H9 (cell line): ENCODE measurements at regions not wholly inside any gene's neighbourhood (a gene's known extent, or its start where the extent isn't known, plus 50 kb on each side); places are given as distances from the start of the nearest gene placed in this dataset.

Experiments used
- DNase-seq: peaks from one replicate; pipeline ENCODE4 v3.0.0-alpha.2; 2017
- H2AFZ ChIP-seq: one replicate; pipeline ENCODE4 v1.6.1; 2013; ENCODE audit warnings: mild to moderate bottlenecking, low read length, control low read depth, moderate library complexity
- H2AK5ac ChIP-seq: 2 replicates; pipeline ENCODE4 v1.6.1; 2013; ENCODE audit warnings: low read length, control low read depth, mixed read lengths; ENCODE audit not compliant: insufficient read length
- H2BK120ac ChIP-seq: one replicate; pipeline ENCODE4 v1.6.1; 2013; ENCODE audit warnings: low read depth, mild to moderate bottlenecking, low read length, control low read depth, inconsistent platforms; ENCODE audit not compliant: poor library complexity, severe bottlenecking
- H2BK12ac ChIP-seq: 2 replicates; pipeline ENCODE4 v1.6.1; 2013; ENCODE audit warnings: low read length, control low read depth, mixed read lengths, low read depth; ENCODE audit not compliant: insufficient read length
- H2BK15ac ChIP-seq: 2 replicates; pipeline ENCODE4 v1.6.1; 2013; ENCODE audit warnings: low read depth, low read length, control low read depth
- H2BK20ac ChIP-seq: one replicate; pipeline ENCODE4 v1.6.1; 2013; ENCODE audit warnings: low read depth, mild to moderate bottlenecking, low read length, control low read depth, inconsistent platforms; ENCODE audit not compliant: poor library complexity, severe bottlenecking
- H2BK5ac ChIP-seq: 2 replicates; pipeline ENCODE4 v1.6.1; 2013; ENCODE audit warnings: low read length, control low read depth, mixed read lengths; ENCODE audit not compliant: insufficient read length
- H3K14ac ChIP-seq: 2 replicates; pipeline ENCODE4 v1.6.1; 2013; ENCODE audit warnings: low read length, control low read depth; ENCODE audit not compliant: insufficient read depth
- H3K18ac ChIP-seq: 2 replicates; pipeline ENCODE4 v1.6.1; 2013; ENCODE audit warnings: low read depth, mild to moderate bottlenecking, mixed read lengths, low read length, control low read depth; ENCODE audit not compliant: insufficient read length
- H3K23ac ChIP-seq: 2 replicates; pipeline ENCODE4 v1.6.1; 2013; ENCODE audit warnings: low read length, control low read depth, mixed read lengths, low read depth; ENCODE audit not compliant: insufficient read length
- H3K23me2 ChIP-seq: 2 replicates; pipeline ENCODE4 v1.6.1; 2013; ENCODE audit warnings: low read depth, mild to moderate bottlenecking, mixed read lengths, low read length, control low read depth; ENCODE audit not compliant: insufficient read length, poor library complexity, severe bottlenecking
- H3K27ac ChIP-seq: 2 replicates; pipeline ENCODE4 v1.5.1; 2013; ENCODE audit warnings: low read length, control low read depth, mixed read lengths, low read depth; ENCODE audit not compliant: insufficient read length
- H3K27me3 ChIP-seq: 2 replicates; pipeline ENCODE4 v1.6.1; 2013; ENCODE audit warnings: low read length, control low read depth, inconsistent platforms; ENCODE audit not compliant: insufficient read depth
- H3K4ac ChIP-seq: 2 replicates; pipeline ENCODE4 v1.6.1; 2013; ENCODE audit warnings: low read depth, mild to moderate bottlenecking, control low read depth, inconsistent platforms, low read length, moderate library complexity
- H3K4me1 ChIP-seq: 2 replicates; pipeline ENCODE4 v1.6.1; 2013; ENCODE audit warnings: low read length, control low read depth, inconsistent platforms; ENCODE audit not compliant: insufficient read depth
- H3K4me2 ChIP-seq: 2 replicates; pipeline ENCODE4 v1.6.1; 2013; ENCODE audit warnings: low read length, control low read depth, mixed read lengths; ENCODE audit not compliant: insufficient read length, insufficient read depth
- H3K56ac ChIP-seq: 2 replicates; pipeline ENCODE4 v1.6.1; 2013; ENCODE audit warnings: low read depth, mild to moderate bottlenecking, mixed read lengths, low read length, control low read depth; ENCODE audit not compliant: insufficient read length
- H3K79me1 ChIP-seq: 2 replicates; pipeline ENCODE4 v1.6.1; 2013; ENCODE audit warnings: low read depth, mild to moderate bottlenecking, moderate library complexity, low read length, control low read depth, inconsistent platforms; ENCODE audit not compliant: insufficient read depth, poor library complexity, severe bottlenecking
- H3K79me2 ChIP-seq: 2 replicates; pipeline ENCODE4 v1.6.1; 2013; ENCODE audit warnings: low read length, control low read depth, inconsistent platforms; ENCODE audit not compliant: insufficient read depth
- H3K9ac ChIP-seq: 2 replicates; pipeline ENCODE4 v1.6.1; 2013; ENCODE audit warnings: low read length, control low read depth, mixed read lengths; ENCODE audit not compliant: insufficient read length; ENCODE audit errors: extremely low read depth
- H3K9me3 ChIP-seq: one replicate; pipeline ENCODE4 v1.6.1; 2013; ENCODE audit warnings: low read depth, low read length, inconsistent platforms; ENCODE audit not compliant: control insufficient read depth
- H3T11ph ChIP-seq: one replicate; pipeline ENCODE4 v1.6.1; 2013; ENCODE audit warnings: mild to moderate bottlenecking, low read length, control low read depth, inconsistent platforms
- H4K20me1 ChIP-seq: one replicate; pipeline ENCODE4 v1.6.1; 2013; ENCODE audit not compliant: control insufficient read depth, insufficient read length, insufficient read depth
- H4K5ac ChIP-seq: 2 replicates; pipeline ENCODE4 v1.6.1; 2013; ENCODE audit warnings: low read depth, mild to moderate bottlenecking, mixed read lengths, low read length, control low read depth; ENCODE audit not compliant: insufficient read length
- H4K8ac ChIP-seq: replicated peaks from 2 replicates; pipeline ENCODE4 v1.6.1; 2013; ENCODE audit warnings: low read length, control low read depth, mixed read lengths, low read depth; ENCODE audit not compliant: insufficient read length
- H4K91ac ChIP-seq: 2 replicates; pipeline ENCODE4 v1.6.1; 2013; ENCODE audit warnings: low read depth, mild to moderate bottlenecking, moderate library complexity, mixed read lengths, low read length, control low read depth; ENCODE audit not compliant: insufficient read length
- H3K27ac Mint-ChIP-seq, 3 experiments: 2 replicates in 2 of 3; 3 replicates in 1 of 3; pipeline ENCODE4 v1.8.0; 2020 to 2021; ENCODE audit warnings: mixed read lengths in 3 of 3, mild to moderate bottlenecking in 1 of 3, moderate library complexity in 1 of 3
- H3K27me3 Mint-ChIP-seq: 2 replicates; pipeline ENCODE4 v1.8.0; 2021; ENCODE audit warnings: low read depth, mild to moderate bottlenecking, moderate library complexity, mixed read lengths
- H3K36me3 Mint-ChIP-seq, 3 experiments: 2 replicates in 2 of 3; 3 replicates in 1 of 3; pipeline ENCODE4 v1.8.0; 2020 to 2021; ENCODE audit warnings: low read depth in 3 of 3, mixed read lengths in 3 of 3; ENCODE audit not compliant: insufficient read depth in 1 of 3
- H3K4me1 Mint-ChIP-seq, 2 experiments: 2 replicates each; pipeline ENCODE4 v1.8.0; 2020; ENCODE audit warnings: mixed read lengths in 2 of 2
- H3K4me3 Mint-ChIP-seq, 2 experiments: 2 replicates in 1 of 2; 3 replicates in 1 of 2; pipeline ENCODE4 v1.8.0; 2020 to 2021; ENCODE audit warnings: mild to moderate bottlenecking in 2 of 2, mixed read lengths in 2 of 2, moderate library complexity in 1 of 2
- H3K9me3 Mint-ChIP-seq, 2 experiments: 2 replicates in 1 of 2; 3 replicates in 1 of 2; pipeline ENCODE4 v1.8.0; 2020; ENCODE audit warnings: mild to moderate bottlenecking in 2 of 2, mixed read lengths in 2 of 2, moderate library complexity in 1 of 2
- TF ChIP-seq, protein P1 (sequence below): fragments of 200-600 bp; sonication (generic); conservative IDR thresholded peaks from 3 replicates; pipeline ENCODE4 v1.8.0; 2021; ENCODE audit warnings: antibody characterized with exemption, mild to moderate bottlenecking

DNA sequence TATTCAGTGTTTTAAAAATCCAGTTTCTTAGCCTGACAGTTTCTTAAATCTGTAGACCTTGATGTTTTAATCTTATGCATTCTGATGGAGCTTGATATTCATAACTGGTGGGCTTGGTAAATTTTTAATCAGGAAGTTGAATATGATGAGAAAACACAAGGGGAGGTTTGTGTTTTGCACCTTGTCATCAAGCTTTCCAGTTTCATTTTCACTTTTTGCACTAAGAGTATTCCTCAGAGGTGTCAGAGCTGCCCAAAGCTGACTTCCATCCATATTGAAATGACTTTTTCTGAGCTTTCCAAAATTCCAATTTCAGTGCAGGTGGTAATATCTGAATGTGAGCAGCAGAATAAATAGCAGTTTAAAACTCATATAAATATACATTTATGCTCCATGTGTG is 555.0 kb upstream of the RBFOX1 start:
- DNase-seq: no peak
- no peak overlapping the region for H3K27ac Mint-ChIP-seq
- no peak overlapping the region for H2BK5ac ChIP-seq
- no peaks in the 10 kb centered on the region for H3K27me3 ChIP-seq
- no peak overlapping the region for H2AK5ac ChIP-seq
- H3K14ac ChIP-seq: no peak overlapping the region
- no peak overlapping the region for H4K8ac ChIP-seq
- H3K4me1 Mint-ChIP-seq: no peaks in the 10 kb centered on the region
- H2BK120ac ChIP-seq: no peak overlapping the region
- H3K4ac ChIP-seq: no peak overlapping the region
- H3K79me2 ChIP-seq: no peaks in the 10 kb centered on the region
- no peak overlapping the region for H3K4me3 Mint-ChIP-seq
- H3T11ph ChIP-seq: no peak overlapping the region
- H2BK12ac ChIP-seq: no peak overlapping the region
- H4K91ac ChIP-seq: no peak overlapping the region
- no peak overlapping the region for H3K27ac ChIP-seq
- H3K9me3 ChIP-seq: no peaks in the 10 kb centered on the region
- no peaks in the 10 kb centered on the region for H3K79me1 ChIP-seq
- peaks cover 8% of the 10 kb centered on the region for H3K27me3 Mint-ChIP-seq
- no peak overlapping the region for H3K9ac ChIP-seq
- no peaks in the 10 kb centered on the region for H4K20me1 ChIP-seq
- TF ChIP-seq, protein P1, sequence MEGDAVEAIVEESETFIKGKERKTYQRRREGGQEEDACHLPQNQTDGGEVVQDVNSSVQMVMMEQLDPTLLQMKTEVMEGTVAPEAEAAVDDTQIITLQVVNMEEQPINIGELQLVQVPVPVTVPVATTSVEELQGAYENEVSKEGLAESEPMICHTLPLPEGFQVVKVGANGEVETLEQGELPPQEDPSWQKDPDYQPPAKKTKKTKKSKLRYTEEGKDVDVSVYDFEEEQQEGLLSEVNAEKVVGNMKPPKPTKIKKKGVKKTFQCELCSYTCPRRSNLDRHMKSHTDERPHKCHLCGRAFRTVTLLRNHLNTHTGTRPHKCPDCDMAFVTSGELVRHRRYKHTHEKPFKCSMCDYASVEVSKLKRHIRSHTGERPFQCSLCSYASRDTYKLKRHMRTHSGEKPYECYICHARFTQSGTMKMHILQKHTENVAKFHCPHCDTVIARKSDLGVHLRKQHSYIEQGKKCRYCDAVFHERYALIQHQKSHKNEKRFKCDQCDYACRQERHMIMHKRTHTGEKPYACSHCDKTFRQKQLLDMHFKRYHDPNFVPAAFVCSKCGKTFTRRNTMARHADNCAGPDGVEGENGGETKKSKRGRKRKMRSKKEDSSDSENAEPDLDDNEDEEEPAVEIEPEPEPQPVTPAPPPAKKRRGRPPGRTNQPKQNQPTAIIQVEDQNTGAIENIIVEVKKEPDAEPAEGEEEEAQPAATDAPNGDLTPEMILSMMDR: no peak
- H3K23ac ChIP-seq: no peak overlapping the region
- H3K36me3 Mint-ChIP-seq: no peaks in the 10 kb centered on the region
- H2BK15ac ChIP-seq: no peak overlapping the region
- H3K9me3 Mint-ChIP-seq: no peaks in the 10 kb centered on the region
- no peak overlapping the region for H2AFZ ChIP-seq
- no peaks in the 10 kb centered on the region for H3K4me1 ChIP-seq
- H3K23me2 ChIP-seq: no peaks in the 10 kb centered on the region
- no peak overlapping the region for H4K5ac ChIP-seq
- H3K4me2 ChIP-seq: no peak overlapping the region
- no peak overlapping the region for H3K56ac ChIP-seq
- H3K18ac ChIP-seq: no peak overlapping the region
- no peak overlapping the region for H2BK20ac ChIP-seq
